ENCODE measurements at regions not wholly inside any gene's neighbourhood (a gene's known extent, or its start where the extent isn't known, plus 50 kb on each side); places are given as distances from the start of the nearest gene placed in this dataset.

DNA sequence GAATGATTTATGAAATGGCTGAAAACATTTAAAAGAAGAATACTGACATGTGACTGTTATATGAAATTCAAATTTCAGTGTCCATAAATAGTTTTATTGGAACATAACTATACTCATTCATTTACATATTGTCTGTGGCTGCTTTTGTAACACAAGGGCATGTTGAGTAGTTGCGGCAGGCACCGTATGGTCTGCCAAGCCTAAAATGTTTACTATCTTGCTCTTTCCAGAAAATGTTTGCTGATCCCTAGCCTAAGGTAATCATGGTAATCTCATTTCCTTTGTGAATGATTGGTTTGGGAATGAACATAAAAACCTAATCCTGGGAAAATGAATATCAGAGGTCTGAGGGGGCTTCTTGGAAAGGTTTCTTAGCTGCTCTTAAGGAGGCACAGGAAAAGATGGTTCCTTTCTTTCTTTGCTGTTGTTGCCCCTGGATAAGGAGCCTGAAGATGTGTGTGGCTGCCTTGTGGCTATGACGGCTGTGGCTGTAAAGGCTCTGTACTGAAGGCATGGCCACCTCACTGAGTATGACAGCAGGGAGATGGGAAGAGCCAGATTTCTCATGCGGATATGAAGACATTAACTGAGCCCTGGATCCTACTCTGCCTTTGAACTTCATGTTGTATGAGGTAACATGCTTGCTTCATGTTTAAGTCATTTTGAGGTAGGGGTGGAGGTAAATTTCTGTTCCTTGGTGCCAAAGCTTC, 419.4 kb upstream of the CLINT1 start:
- TF ChIP-seq, protein P1, sequence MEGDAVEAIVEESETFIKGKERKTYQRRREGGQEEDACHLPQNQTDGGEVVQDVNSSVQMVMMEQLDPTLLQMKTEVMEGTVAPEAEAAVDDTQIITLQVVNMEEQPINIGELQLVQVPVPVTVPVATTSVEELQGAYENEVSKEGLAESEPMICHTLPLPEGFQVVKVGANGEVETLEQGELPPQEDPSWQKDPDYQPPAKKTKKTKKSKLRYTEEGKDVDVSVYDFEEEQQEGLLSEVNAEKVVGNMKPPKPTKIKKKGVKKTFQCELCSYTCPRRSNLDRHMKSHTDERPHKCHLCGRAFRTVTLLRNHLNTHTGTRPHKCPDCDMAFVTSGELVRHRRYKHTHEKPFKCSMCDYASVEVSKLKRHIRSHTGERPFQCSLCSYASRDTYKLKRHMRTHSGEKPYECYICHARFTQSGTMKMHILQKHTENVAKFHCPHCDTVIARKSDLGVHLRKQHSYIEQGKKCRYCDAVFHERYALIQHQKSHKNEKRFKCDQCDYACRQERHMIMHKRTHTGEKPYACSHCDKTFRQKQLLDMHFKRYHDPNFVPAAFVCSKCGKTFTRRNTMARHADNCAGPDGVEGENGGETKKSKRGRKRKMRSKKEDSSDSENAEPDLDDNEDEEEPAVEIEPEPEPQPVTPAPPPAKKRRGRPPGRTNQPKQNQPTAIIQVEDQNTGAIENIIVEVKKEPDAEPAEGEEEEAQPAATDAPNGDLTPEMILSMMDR (optimal IDR thresholded peaks at IDR 0.05 in 1 of 3, IDR thresholded peaks at IDR 0.05 in 1 of 3, conservative IDR thresholded peaks at IDR 0.05 in 1 of 3; ENCODE audit: extremely low read depth in 1 of 3, insufficient read depth in 2 of 3, low read length in 3 of 3), result no peak
- TF ChIP-seq EZH2 (IDR thresholded peaks at IDR 0.05; ENCODE audit: low read length), result no peak

Measured in keratinocyte (primary cell).